ENCODE measurements at regions not wholly inside any gene's neighbourhood (a gene's known extent, or its start where the extent isn't known, plus 50 kb on each side); places are given as distances from the start of the nearest gene placed in this dataset.

GRCh38 chr1:228867108-228867950 is 132.1 kb downstream of the RHOU start:
- intact Hi-C loops (cut with micrococcal nuclease): no loop called here

GRCh38 chr1:228867951-228868730 is 132.9 kb downstream of the RHOU start:
- intact Hi-C loops (cut with micrococcal nuclease): no loop called here

- intact Hi-C loops (cut with micrococcal nuclease): no loop called here
Observed at GRCh38 chr1:228868731-228869024, 133.4 kb downstream of the RHOU start.

- intact Hi-C loops (cut with micrococcal nuclease): no loop called here
Observed at GRCh38 chr1:228869312-228869824, 134.1 kb downstream of the RHOU start.

- intact Hi-C loops (cut with micrococcal nuclease): no loop called here
Observed at GRCh38 chr1:228870041-228870713, 134.9 kb downstream of the RHOU start.

- intact Hi-C loops (cut with micrococcal nuclease): no loop called here
Observed at GRCh38 chr1:228871314-228872061, 136.2 kb downstream of the RHOU start.

GRCh38 chr1:228872080-228872479 is 136.8 kb downstream of the RHOU start:
- intact Hi-C loops (cut with micrococcal nuclease): no loop called here

- intact Hi-C loops (cut with micrococcal nuclease): no loop called here
Observed at GRCh38 chr1:228873709-228874108, 138.4 kb downstream of the RHOU start.

GRCh38 chr1:228875741-228876140 is 140.5 kb downstream of the RHOU start:
- intact Hi-C loops (cut with micrococcal nuclease): no loop called here

- intact Hi-C loops (cut with micrococcal nuclease): no loop called here
Observed at GRCh38 chr1:228876187-228876586, 140.9 kb downstream of the RHOU start.

GRCh38 chr1:228879164-228879563 is 143.9 kb downstream of the RHOU start:
- intact Hi-C loops (cut with micrococcal nuclease): no loop called here

GRCh38 chr1:228882041-228882770 is 146.9 kb downstream of the RHOU start:
- intact Hi-C loops (cut with micrococcal nuclease): no loop called here

- intact Hi-C loops (cut with micrococcal nuclease): no loop called here
Observed at GRCh38 chr1:228882771-228883450, 147.6 kb downstream of the RHOU start.

GRCh38 chr1:228883535-228883934 is 148.3 kb downstream of the RHOU start:
- intact Hi-C loops (cut with micrococcal nuclease): no loop called here

GRCh38 chr1:228884196-228884595 is 148.9 kb downstream of the RHOU start:
- intact Hi-C loops (cut with micrococcal nuclease): no loop called here

GRCh38 chr1:228884615-228885566 is 149.6 kb downstream of the RHOU start:
- intact Hi-C loops (cut with micrococcal nuclease): no loop called here

GRCh38 chr1:228885845-228886244 is 150.6 kb downstream of the RHOU start:
- intact Hi-C loops (cut with micrococcal nuclease): no loop called here

GRCh38 chr1:228887101-228887500 is 151.8 kb downstream of the RHOU start:
- intact Hi-C loops (cut with micrococcal nuclease): no loop called here

- intact Hi-C loops (cut with micrococcal nuclease): no loop called here
Observed at GRCh38 chr1:228887960-228888359, 152.7 kb downstream of the RHOU start.
